Mesothelial cell of epicardium (in vitro differentiated cells): ENCODE measurements at regions not wholly inside any gene's neighbourhood (a gene's known extent, or its start where the extent isn't known, plus 50 kb on each side); places are given as distances from the start of the nearest gene placed in this dataset.

Experiments used
- DNase-seq, 2 experiments: peaks; one replicate each; pipeline ENCODE4 v3.0.0; 2021; ENCODE audit warnings: low spot score in 2 of 2; ENCODE audit not compliant: unreplicated experiment in 2 of 2
- H3K27ac Mint-ChIP-seq: 2 replicates; pipeline ENCODE4 v1.8.0; 2021; ENCODE audit warnings: mixed read lengths
- H3K27me3 Mint-ChIP-seq: 2 replicates; pipeline ENCODE4 v1.8.0; 2021; ENCODE audit warnings: low read depth, mixed read lengths
- H3K36me3 Mint-ChIP-seq: 2 replicates; pipeline ENCODE4 v1.8.0; 2021; ENCODE audit warnings: mixed read lengths
- H3K4me1 Mint-ChIP-seq: 2 replicates; pipeline ENCODE4 v1.8.0; 2021; ENCODE audit warnings: mixed read lengths
- H3K4me3 Mint-ChIP-seq: 2 replicates; pipeline ENCODE4 v1.8.0; 2021; ENCODE audit warnings: mild to moderate bottlenecking, moderate library complexity, mixed read lengths
- H3K9me3 Mint-ChIP-seq: 2 replicates; pipeline ENCODE4 v1.8.0; 2021; ENCODE audit warnings: mixed read lengths
- CTCF ChIP-seq: fragments of 200-600 bp; sonication (generic); IDR thresholded peaks from one replicate; pipeline ENCODE4 v1.5.0; 2021; ENCODE audit warnings: antibody characterized with exemption; ENCODE audit not compliant: unreplicated experiment

GRCh38 chr5:73306078-73306719 lies 133.2 kb downstream of the TMEM174 start:
- no peak for DNase-seq
- Mint-ChIP-seq H3K36me3 (no peaks in the 10 kb centered on the region), H3K4me3 (no peak overlapping the region), H3K27ac (no peak overlapping the region), H3K4me1 (peaks cover 7% of the 10 kb centered on the region), H3K27me3 (peaks cover 74% of the 10 kb centered on the region), H3K9me3 (no peaks in the 10 kb centered on the region)
- no peak for TF ChIP-seq CTCF

GRCh38 chr5:73305386-73305785 lies 132.4 kb downstream of the TMEM174 start:
- Mint-ChIP-seq H3K4me3 (no peak overlapping the region), H3K27ac (no peak overlapping the region), H3K27me3 (peaks cover 82% of the 10 kb centered on the region), H3K36me3 (no peaks in the 10 kb centered on the region), H3K4me1 (peaks cover 10% of the 10 kb centered on the region), H3K9me3 (no peaks in the 10 kb centered on the region)
- TF ChIP-seq CTCF = no peak
- DNase-seq = no peak

GRCh38 chr5:73304381-73304780 lies 131.4 kb downstream of the TMEM174 start:
- H3K4me3 Mint-ChIP-seq = no peak overlapping the region
- DNase-seq = no peak
- no peaks in the 10 kb centered on the region for H3K36me3 Mint-ChIP-seq
- no peak overlapping the region for H3K27ac Mint-ChIP-seq
- H3K4me1 Mint-ChIP-seq = peaks cover 17% of the 10 kb centered on the region
- no peaks in the 10 kb centered on the region for H3K9me3 Mint-ChIP-seq
- peaks cover 90% of the 10 kb centered on the region for H3K27me3 Mint-ChIP-seq
- no peak for TF ChIP-seq CTCF

- H3K4me3 Mint-ChIP-seq = peak overlapping the region; percentile 52
- no peak overlapping the region for H3K27ac Mint-ChIP-seq
- peak; percentile 15 for TF ChIP-seq CTCF
- peak in 1 of 2 experiments; percentile 47 for DNase-seq
- peaks cover 98% of the 10 kb centered on the region for H3K27me3 Mint-ChIP-seq
- no peaks in the 10 kb centered on the region for H3K9me3 Mint-ChIP-seq
- H3K36me3 Mint-ChIP-seq = no peaks in the 10 kb centered on the region
- H3K4me1 Mint-ChIP-seq = peaks cover 24% of the 10 kb centered on the region
Measured at GRCh38 chr5:73303148-73304079, 130.4 kb downstream of the TMEM174 start.

GRCh38 chr5:73302797-73303147 lies 129.8 kb downstream of the TMEM174 start:
- Mint-ChIP-seq H3K4me1 (peaks cover 24% of the 10 kb centered on the region), H3K9me3 (no peaks in the 10 kb centered on the region), H3K4me3 (peak overlapping the region; percentile 47), H3K27me3 (peaks cover 98% of the 10 kb centered on the region), H3K27ac (no peak overlapping the region), H3K36me3 (no peaks in the 10 kb centered on the region)
- no peak for TF ChIP-seq CTCF
- DNase-seq = no peak
